K562 (cell line): ENCODE measurements at regions not wholly inside any gene's neighbourhood (a gene's known extent, or its start where the extent isn't known, plus 50 kb on each side); places are given as distances from the start of the nearest gene placed in this dataset.

Source experiments
- ATAC-seq: fragments of 200-7000 bp; cut with Tn5 transposase; 3 replicates; pipeline ENCODE4 v1.9.1; 2020; ENCODE audit warnings: moderate library complexity
- BruUV-seq: library from RNA; stranded (reverse); fragments of 400-500 nt; replicated peaks from 2 replicates; lab custom pipeline; 2021; lab: Mats Ljungman, UMichigan
- CTCF ChIA-PET: fragments of 300-600 bp; formaldehyde crosslinking; extraction: SDS; loops from one replicate; lab custom pipeline; 2021; ENCODE audit warnings: low intra/inter-chr PET ratio; lab: Yijun Ruan, JAX
- POLR2A ChIA-PET: fragments of 300-600, 350-650 bp; sonication (Branson Sonifier 250); formaldehyde crosslinking; extraction: SDS; loops from one replicate; lab custom pipeline; 2021; ENCODE audit warnings: antibody characterized with exemption, inconsistent platforms; lab: Yijun Ruan, JAX
- DNase-seq, 4 experiments: peaks; one replicate each; pipeline versions ENCODE4 v3.0.0 to v3.0.0-alpha.2; 2011 to 2018; ENCODE audit warnings: low spot score in 3 of 4, mixed read lengths in 3 of 4; ENCODE audit errors: extremely low read depth in 1 of 4
- FAIRE-seq: peaks from 2 replicates; lab custom pipeline; 2011; peaks lifted over from hg19 to GRCh38; lab: Jason Lieb, UNC
- H2AFZ ChIP-seq: 2 replicates; pipeline ENCODE4 v1.6.0; 2011; ENCODE audit warnings: low read depth, low read length, control low read depth, inconsistent platforms
- H3K27ac ChIP-seq: fragments of 200-600 bp; 3 replicates; pipeline ENCODE4 v1.8.0; 2011; ENCODE audit warnings: low read depth, mild to moderate bottlenecking, control low read depth, inconsistent platforms, low read length, moderate library complexity, mixed read lengths; ENCODE audit errors: extremely low read depth
- H3K27me3 ChIP-seq, 2 experiments: fragments of 300-600 bp in 1 of 2; 2 replicates in 1 of 2; 3 replicates in 1 of 2; pipeline versions ENCODE4 v1.6.0 to v1.8.0; 2011; ENCODE audit warnings: inconsistent platforms in 2 of 2, low read length in 2 of 2, mild to moderate bottlenecking in 1 of 2, mixed read lengths in 1 of 2, moderate library complexity in 1 of 2; ENCODE audit not compliant: control insufficient read depth in 2 of 2, insufficient read depth in 2 of 2
- H3K36me3 ChIP-seq: fragments of 300-600 bp; 3 replicates; pipeline ENCODE4 v1.8.0; 2011; ENCODE audit warnings: mild to moderate bottlenecking, low read length, inconsistent platforms; ENCODE audit not compliant: control insufficient read depth, insufficient read depth
- H3K4me1 ChIP-seq, 2 experiments: fragments of 200-600 bp in 1 of 2; replicated peaks in 1 of 2; 2 replicates in 1 of 2; 3 replicates in 1 of 2; pipeline versions ENCODE4 v1.5.1 to v1.8.0; 2011; ENCODE audit warnings: inconsistent platforms in 2 of 2, low read length in 2 of 2, mild to moderate bottlenecking in 1 of 2, mixed read lengths in 1 of 2, moderate library complexity in 1 of 2; ENCODE audit not compliant: control insufficient read depth in 2 of 2, insufficient read depth in 2 of 2
- H3K4me2 ChIP-seq: 2 replicates; pipeline ENCODE4 v1.6.1; 2011; ENCODE audit warnings: low read length, control low read depth, inconsistent platforms, mixed read lengths; ENCODE audit not compliant: insufficient read depth
- H3K4me3 ChIP-seq: fragments of 200-600 bp; sonication (generic), shearing (Covaris generic); 2 replicates; pipeline ENCODE4 v1.5.1; 2016; ENCODE audit warnings: control low read depth, inconsistent platforms
- H3K79me2 ChIP-seq: fragments of 200-600 bp; 3 replicates; pipeline ENCODE4 v1.8.0; 2011; ENCODE audit warnings: low read length, inconsistent platforms; ENCODE audit not compliant: control insufficient read depth, insufficient read depth
- H3K9ac ChIP-seq, 2 experiments: 2 replicates each; pipeline versions ENCODE4 v1.6.0 to v1.6.1; 2011; ENCODE audit warnings: low read depth in 2 of 2, low read length in 2 of 2, control low read depth in 1 of 2, inconsistent platforms in 1 of 2, mild to moderate bottlenecking in 1 of 2, mixed read lengths in 1 of 2; ENCODE audit not compliant: insufficient read depth in 1 of 2
- H3K9me1 ChIP-seq: one replicate; pipeline ENCODE4 v1.6.0; 2011; ENCODE audit warnings: inconsistent platforms, mild to moderate bottlenecking, low read length, moderate library complexity; ENCODE audit not compliant: control insufficient read depth, insufficient read depth
- H3K9me3 ChIP-seq: replicated peaks from 2 replicates; pipeline ENCODE4 v1.5.1; 2011; ENCODE audit warnings: low read depth, low read length, inconsistent platforms; ENCODE audit not compliant: control insufficient read depth, insufficient read depth
- H4K20me1 ChIP-seq: replicated peaks from 2 replicates; pipeline ENCODE4 v1.6.1; 2011; ENCODE audit warnings: low read length, inconsistent platforms, mixed read lengths; ENCODE audit not compliant: control insufficient read depth, insufficient read depth
- ILK ChIP-seq: fragments of 450-650 bp; IDR thresholded peaks from 2 replicates; pipeline ENCODE4 v1.6.1; 2016; ENCODE audit warnings: missing genetic modification characterization, low read depth, mild to moderate bottlenecking, missing compliant biosample characterization, moderate library complexity, borderline replicate concordance
- KHSRP ChIP-seq: fragments of 450-650 bp; IDR thresholded peaks from 2 replicates; pipeline ENCODE4 v1.6.1; 2017
- SAP30 ChIP-seq: fragments of 200-600 bp; sonication (generic); IDR thresholded peaks from 2 replicates; pipeline ENCODE4 v1.6.1; 2012; ENCODE audit warnings: borderline replicate concordance, low read depth, mild to moderate bottlenecking, moderate library complexity, low read length, control low read depth, inconsistent platforms; ENCODE audit not compliant: insufficient read depth, poor library complexity, severe bottlenecking
- SMARCB1 ChIP-seq: IDR thresholded peaks from 2 replicates; pipeline ENCODE4 v1.6.1; 2011; ENCODE audit warnings: improper control_type of control experiment, low read depth; ENCODE audit not compliant: insufficient read length
- XRCC5 ChIP-seq: fragments of 200-400 bp; formaldehyde crosslinking; IDR thresholded peaks from 2 replicates; pipeline ENCODE4 v1.6.1; 2017; ENCODE audit warnings: low read depth, mild to moderate bottlenecking, low read length
- ZFX ChIP-seq: sonication (generic); formaldehyde crosslinking; IDR thresholded peaks from 2 replicates; pipeline ENCODE4 v1.8.0; 2022; ENCODE audit warnings: mild to moderate bottlenecking, missing genetic modification reagents, moderate library complexity
- ZKSCAN3 ChIP-seq: fragments of 250-450 bp; sonication (Bioruptor Pico); IDR thresholded peaks from 2 replicates; pipeline ENCODE4 v1.4.0; 2020
- ZNF57 ChIP-seq: fragments of 450-650 bp; formaldehyde crosslinking; IDR thresholded peaks from 2 replicates; pipeline ENCODE4 v1.4.0; 2020; ENCODE audit warnings: mild to moderate bottlenecking, moderate library complexity
- WGBS: fragments of 100-300 bp; shearing (Covaris generic); methylation state at CpG from one replicate; pipeline ENCODE4 v1.1.6; 2016; ENCODE audit warnings: low coverage, mixed read lengths; ENCODE audit not compliant: insufficient coverage; ENCODE audit errors: missing lambda C conversion rate; 5-methylcytosine and 5-hydroxymethylcytosine counted together
- in situ Hi-C: fragments of 300-500 bp; cut with MboI; formaldehyde crosslinking; loops from 4 replicates; pipeline ENCODE4 v1.15.0; 2018; ENCODE audit warnings: inconsistent platforms, mixed read lengths
- intact Hi-C: fragments of 100-400 bp; cut with micrococcal nuclease; formaldehyde crosslinking; loops from 2 replicates; pipeline ENCODE4 v1.14.2; 2022
- TF ChIP-seq, protein P1 (sequence below): fragments of 250-450 bp; sonication (Bioruptor Pico); IDR thresholded peaks from 2 replicates; pipeline ENCODE4 v1.5.0; 2021; ENCODE audit warnings: mild to moderate bottlenecking, borderline replicate concordance
- TF ChIP-seq, protein P2 (sequence below), 2 experiments: fragments of 450-650 bp; formaldehyde crosslinking in 1 of 2; IDR thresholded peaks; 2 replicates each; pipeline versions ENCODE4 v1.4.0 to v1.6.1; 2014 to 2020; ENCODE audit warnings: mild to moderate bottlenecking in 2 of 2, borderline replicate concordance in 1 of 2, low read depth in 1 of 2

DNA sequence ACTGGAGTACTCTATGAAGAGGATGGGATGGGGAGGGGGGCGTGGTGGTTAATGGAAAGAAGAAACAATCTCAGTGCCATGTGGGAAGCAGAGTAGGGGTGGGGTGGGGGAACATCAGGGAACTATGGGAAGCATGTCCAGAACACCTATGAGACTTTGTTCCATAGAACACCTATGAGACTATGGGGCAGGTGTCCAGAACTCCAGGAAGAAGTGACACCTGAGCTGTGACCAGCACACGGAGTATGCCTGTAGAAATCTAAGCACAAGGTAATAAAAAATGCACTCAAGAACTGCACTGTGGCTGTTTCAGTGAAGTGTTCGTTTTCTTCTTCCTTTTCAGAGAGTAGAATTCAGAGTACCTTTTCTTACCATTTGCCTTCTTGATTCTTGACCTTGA is 704.8 kb upstream of the TENM3 start:
- ChIA-PET CTCF (no interaction called here), POLR2A (no interaction called here)
- Histone ChIP-seq H3K27me3 (no peaks in the 10 kb centered on the region), H3K9me3 (no peaks in the 10 kb centered on the region), H3K9me1 (no peaks in the 10 kb centered on the region), H3K4me1 (no peaks in the 10 kb centered on the region), H3K36me3 (no peaks in the 10 kb centered on the region), H3K27ac (no peak overlapping the region), H3K4me2 (no peak overlapping the region), H3K4me3 (no peak overlapping the region), H4K20me1 (no peaks in the 10 kb centered on the region), H3K9ac (no peak overlapping the region), H3K79me2 (no peaks in the 10 kb centered on the region), H2AFZ (no peak overlapping the region)
- BruUV-seq, result no TSS peak
- 0% methylated on average over 3 of the region's 3 CpGs for WGBS
- ATAC-seq, result no peak
- TF ChIP-seq, protein P1, sequence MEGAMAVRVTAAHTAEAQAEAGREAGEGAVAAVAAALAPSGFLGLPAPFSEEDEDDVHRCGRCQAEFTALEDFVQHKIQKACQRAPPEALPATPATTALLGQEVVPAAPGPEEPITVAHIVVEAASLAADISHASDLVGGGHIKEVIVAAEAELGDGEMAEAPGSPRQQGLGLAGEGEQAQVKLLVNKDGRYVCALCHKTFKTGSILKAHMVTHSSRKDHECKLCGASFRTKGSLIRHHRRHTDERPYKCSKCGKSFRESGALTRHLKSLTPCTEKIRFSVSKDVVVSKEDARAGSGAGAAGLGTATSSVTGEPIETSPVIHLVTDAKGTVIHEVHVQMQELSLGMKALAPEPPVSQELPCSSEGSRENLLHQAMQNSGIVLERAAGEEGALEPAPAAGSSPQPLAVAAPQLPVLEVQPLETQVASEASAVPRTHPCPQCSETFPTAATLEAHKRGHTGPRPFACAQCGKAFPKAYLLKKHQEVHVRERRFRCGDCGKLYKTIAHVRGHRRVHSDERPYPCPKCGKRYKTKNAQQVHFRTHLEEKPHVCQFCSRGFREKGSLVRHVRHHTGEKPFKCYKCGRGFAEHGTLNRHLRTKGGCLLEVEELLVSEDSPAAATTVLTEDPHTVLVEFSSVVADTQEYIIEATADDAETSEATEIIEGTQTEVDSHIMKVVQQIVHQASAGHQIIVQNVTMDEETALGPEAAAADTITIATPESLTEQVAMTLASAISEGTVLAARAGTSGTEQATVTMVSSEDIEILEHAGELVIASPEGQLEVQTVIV (CRISPR knock-in tag), result no peak
- no peak for TF ChIP-seq ZNF57 (CRISPR knock-in tag)
- no peak for TF ChIP-seq XRCC5
- TF ChIP-seq KHSRP, result no peak
- no peak for TF ChIP-seq ILK (tag)
- TF ChIP-seq SAP30, result no peak
- no peak for TF ChIP-seq ZKSCAN3 (CRISPR knock-in tag)
- TF ChIP-seq SMARCB1, result no peak
- TF ChIP-seq, protein P2, sequence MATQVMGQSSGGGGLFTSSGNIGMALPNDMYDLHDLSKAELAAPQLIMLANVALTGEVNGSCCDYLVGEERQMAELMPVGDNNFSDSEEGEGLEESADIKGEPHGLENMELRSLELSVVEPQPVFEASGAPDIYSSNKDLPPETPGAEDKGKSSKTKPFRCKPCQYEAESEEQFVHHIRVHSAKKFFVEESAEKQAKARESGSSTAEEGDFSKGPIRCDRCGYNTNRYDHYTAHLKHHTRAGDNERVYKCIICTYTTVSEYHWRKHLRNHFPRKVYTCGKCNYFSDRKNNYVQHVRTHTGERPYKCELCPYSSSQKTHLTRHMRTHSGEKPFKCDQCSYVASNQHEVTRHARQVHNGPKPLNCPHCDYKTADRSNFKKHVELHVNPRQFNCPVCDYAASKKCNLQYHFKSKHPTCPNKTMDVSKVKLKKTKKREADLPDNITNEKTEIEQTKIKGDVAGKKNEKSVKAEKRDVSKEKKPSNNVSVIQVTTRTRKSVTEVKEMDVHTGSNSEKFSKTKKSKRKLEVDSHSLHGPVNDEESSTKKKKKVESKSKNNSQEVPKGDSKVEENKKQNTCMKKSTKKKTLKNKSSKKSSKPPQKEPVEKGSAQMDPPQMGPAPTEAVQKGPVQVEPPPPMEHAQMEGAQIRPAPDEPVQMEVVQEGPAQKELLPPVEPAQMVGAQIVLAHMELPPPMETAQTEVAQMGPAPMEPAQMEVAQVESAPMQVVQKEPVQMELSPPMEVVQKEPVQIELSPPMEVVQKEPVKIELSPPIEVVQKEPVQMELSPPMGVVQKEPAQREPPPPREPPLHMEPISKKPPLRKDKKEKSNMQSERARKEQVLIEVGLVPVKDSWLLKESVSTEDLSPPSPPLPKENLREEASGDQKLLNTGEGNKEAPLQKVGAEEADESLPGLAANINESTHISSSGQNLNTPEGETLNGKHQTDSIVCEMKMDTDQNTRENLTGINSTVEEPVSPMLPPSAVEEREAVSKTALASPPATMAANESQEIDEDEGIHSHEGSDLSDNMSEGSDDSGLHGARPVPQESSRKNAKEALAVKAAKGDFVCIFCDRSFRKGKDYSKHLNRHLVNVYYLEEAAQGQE (IDR thresholded peaks at IDR 0.05; ENCODE audit: borderline replicate concordance), result no peak
- TF ChIP-seq, protein P2 (CRISPR knock-in tag; IDR thresholded peaks at IDR 0.05; ENCODE audit: low read depth), result no peak
- no peak for TF ChIP-seq ZFX (CRISPR knock-in tag)
- no peak for DNase-seq
- intact Hi-C loops, result no loop called here
- in situ Hi-C loops, result loop anchor here (10.0 kb wide), 1 partner anchor 394 kb away; no protein-coding TSS in a partner anchor
- no peak for FAIRE-seq
